Gastrocnemius medialis (tissue), 4 donors: ENCODE measurements at regions not wholly inside any gene's neighbourhood (a gene's known extent, or its start where the extent isn't known, plus 50 kb on each side); places are given as distances from the start of the nearest gene placed in this dataset.

Experiments
- ATAC-seq, 2 donors: fragments of 150-250 bp; one replicate each; pipeline ENCODE4 v1.9.1; 2016
- DNase-seq, 2 donors: peaks; one replicate each; pipeline ENCODE4 v3.0.0-alpha.2; 2019
- H3K27ac ChIP-seq, 4 donors: fragments of 200-600 bp; sonication (generic); 1 replicate in 1 of 4; 2 replicates in 3 of 4; pipeline ENCODE4 v1.5.1; 2016 to 2018; ENCODE audit warnings: mild to moderate bottlenecking in 2 of 4, moderate library complexity in 1 of 4
- H3K27me3 ChIP-seq, 3 donors: fragments of 200-600 bp; sonication (generic) in 2 of 3; 1 replicate in 1 of 3; 2 replicates in 2 of 3; pipeline versions ENCODE4 v1.5.1 to v1.6.0; 2016 to 2019; ENCODE audit warnings: mild to moderate bottlenecking in 1 of 3, moderate library complexity in 1 of 3
- H3K36me3 ChIP-seq, 2 donors: fragments of 200-600 bp; sonication (generic) in 1 of 2; one replicate each; pipeline ENCODE4 v1.5.1; 2017 to 2018
- H3K4me1 ChIP-seq, 2 donors: fragments of 200-600 bp; sonication (generic) in 1 of 2; one replicate each; pipeline ENCODE4 v1.5.1; 2016 to 2017; ENCODE audit warnings: mild to moderate bottlenecking in 2 of 2
- H3K4me3 ChIP-seq, 4 donors: fragments of 200-600 bp; sonication (generic) in 3 of 4; 1 replicate in 1 of 4; 2 replicates in 3 of 4; pipeline ENCODE4 v1.5.1; 2016 to 2019; ENCODE audit warnings: mild to moderate bottlenecking in 2 of 4
- H3K9me3 ChIP-seq, 3 donors: fragments of 200-600 bp; sonication (generic) in 2 of 3; 1 replicate in 1 of 3; 2 replicates in 2 of 3; pipeline ENCODE4 v1.5.1; 2016 to 2019
- CTCF ChIP-seq, 5 experiments: fragments of 450-650 bp in 3 of 5; fragments of 200-600 bp in 2 of 5; sonication (generic) in 2 of 5; IDR thresholded peaks in 4 of 5; conservative IDR thresholded peaks in 1 of 5; 1 replicate in 4 of 5; 2 replicates in 1 of 5; pipeline ENCODE4 v1.5.1; 2016 to 2019; ENCODE audit warnings: antibody characterized with exemption in 5 of 5, mild to moderate bottlenecking in 3 of 5, moderate library complexity in 3 of 5
- POLR2A ChIP-seq, 2 donors: fragments of 450-650 bp; IDR thresholded peaks; one replicate each; pipeline ENCODE4 v1.6.1; 2017; ENCODE audit warnings: antibody characterized with exemption in 2 of 2, mild to moderate bottlenecking in 2 of 2, moderate library complexity in 2 of 2
- in situ Hi-C, 4 donors: fragments of 200-750 bp; cut with MboI; loops; one replicate each; pipeline versions ENCODE4 v1.15.0 to v1.8.0; 2017; ENCODE audit warnings: low sequenced_read_pairs in 4 of 4
- intact Hi-C: fragments of 100-400 bp; cut with DNase I; formaldehyde crosslinking; loops from one replicate; pipeline ENCODE4 v1.15.1; 2023; ENCODE audit warnings: low total_unique reads

GRCh38 chr3:185988080-185988815, 50.4 kb upstream of the TRA2B start:
- Histone ChIP-seq H3K27ac (no peak overlapping the region), H3K36me3 (no peaks in the 10 kb centered on the region), H3K27me3 (no peaks in the 10 kb centered on the region), H3K4me1 (no peaks in the 10 kb centered on the region), H3K4me3 (no peak overlapping the region), H3K9me3 (no peaks in the 10 kb centered on the region)
- no peak for DNase-seq
- in situ Hi-C loops (loop anchor here (10.0 kb wide), 4 partner anchors 257 to 557 kb away; partner anchors contain the start of gene CRYGS (in 1 of the 4)), intact Hi-C loops (no loop called here)
- TF ChIP-seq CTCF (IDR thresholded peaks at IDR 0.05 in 4 of 5, conservative IDR thresholded peaks at IDR 0.05 in 1 of 5) (no peak), POLR2A (IDR thresholded peaks at IDR 0.05) (no peak)
- no peak for ATAC-seq
